ENCODE measurements at regions not wholly inside any gene's neighbourhood (a gene's known extent, or its start where the extent isn't known, plus 50 kb on each side); places are given as distances from the start of the nearest gene placed in this dataset.

DNA sequence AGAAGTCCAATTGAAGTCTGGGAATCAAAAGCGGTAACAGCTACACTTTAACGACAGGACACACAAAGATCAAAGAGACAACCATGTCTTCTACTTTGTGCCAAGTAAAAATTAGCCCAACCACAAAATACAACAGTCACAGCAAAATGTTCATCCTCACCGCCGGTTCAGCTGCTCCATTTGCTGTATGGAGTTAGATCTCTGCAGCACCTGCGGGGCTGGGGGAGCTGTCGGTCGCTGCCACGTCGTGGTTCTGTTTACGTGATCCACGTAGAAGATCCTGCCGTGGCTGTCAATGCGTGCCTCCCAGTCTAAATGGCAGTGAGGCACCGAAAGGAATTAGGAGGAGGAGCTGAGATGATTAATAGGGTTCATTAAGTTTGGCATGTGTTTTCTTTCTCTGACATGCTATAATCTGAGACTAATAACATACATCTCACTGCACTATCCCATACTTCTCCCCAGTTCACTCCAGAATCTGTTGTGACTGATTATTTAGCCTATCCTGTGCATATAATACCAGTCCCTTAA is 136.5 kb upstream of the STK17B start:
- no peak for TF ChIP-seq ZNF274 (IDR thresholded peaks at IDR 0.05; ENCODE audit: low read depth, low read length)
- TF ChIP-seq SUZ12 (IDR thresholded peaks at IDR 0.05; ENCODE audit: extremely low read depth, insufficient read depth, insufficient read length): no peak
- TF ChIP-seq YY1 (IDR thresholded peaks at IDR 0.05; ENCODE audit: insufficient read depth, insufficient read length): no peak

DNA sequence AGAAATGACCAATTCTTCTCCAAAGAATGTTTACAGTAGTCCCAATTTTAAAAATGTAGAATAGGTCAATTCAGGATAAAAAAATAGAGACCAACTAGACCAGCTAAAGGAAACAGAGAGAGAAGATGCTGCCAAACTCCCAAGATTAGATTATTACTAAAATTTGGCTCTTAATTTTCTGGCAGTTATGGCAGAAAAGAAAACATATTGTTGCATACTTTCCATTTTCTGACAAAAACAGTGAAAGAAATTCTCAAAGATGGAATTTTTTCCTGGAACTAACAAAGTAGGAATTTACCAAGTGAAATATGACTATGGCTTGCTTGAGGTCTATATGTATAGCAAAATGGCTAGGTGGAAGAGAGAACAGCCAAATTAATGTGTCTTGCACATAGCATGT is 138.3 kb upstream of the STK17B start:
- Histone ChIP-seq H3K36me3 (ENCODE audit: insufficient read depth, insufficient read length, low read length) (peaks cover 2% of the 10 kb centered on the region), H3K27me3 (ENCODE audit: insufficient read depth, insufficient read length) (no peaks in the 10 kb centered on the region), H3K4me1 (ENCODE audit: insufficient read depth, insufficient read length) (no peaks in the 10 kb centered on the region), H3K9ac (ENCODE audit: insufficient read length, low read depth) (no peak overlapping the region), H3K4me3 (ENCODE audit: insufficient read length, low read depth) (no peak overlapping the region), H3K9me3 (ENCODE audit: insufficient read depth, low read length) (no peaks in the 10 kb centered on the region)
- DNase-seq (ENCODE audit: low read depth, low spot score): no peak
- TF ChIP-seq YY1 (IDR thresholded peaks at IDR 0.05; ENCODE audit: insufficient read depth, insufficient read length) (no peak), ZNF274 (IDR thresholded peaks at IDR 0.05; ENCODE audit: low read depth, low read length) (no peak), SUZ12 (IDR thresholded peaks at IDR 0.05; ENCODE audit: extremely low read depth, insufficient read depth, insufficient read length) (no peak)

More for the DNA sequence above, 136.5 kb upstream of the STK17B start:
- H3K4me1 ChIP-seq (ENCODE audit: insufficient read depth, insufficient read length): no peaks in the 10 kb centered on the region
- no peak overlapping the region for H3K9ac ChIP-seq (ENCODE audit: insufficient read length, low read depth)
- H3K36me3 ChIP-seq (ENCODE audit: insufficient read depth, insufficient read length, low read length): peaks cover 2% of the 10 kb centered on the region
- H3K27me3 ChIP-seq (ENCODE audit: insufficient read depth, insufficient read length): no peaks in the 10 kb centered on the region
- H3K4me3 ChIP-seq (ENCODE audit: insufficient read length, low read depth): no peak overlapping the region
- H3K9me3 ChIP-seq (ENCODE audit: insufficient read depth, low read length): no peaks in the 10 kb centered on the region
- DNase-seq (ENCODE audit: low read depth, low spot score): no peak

DNA sequence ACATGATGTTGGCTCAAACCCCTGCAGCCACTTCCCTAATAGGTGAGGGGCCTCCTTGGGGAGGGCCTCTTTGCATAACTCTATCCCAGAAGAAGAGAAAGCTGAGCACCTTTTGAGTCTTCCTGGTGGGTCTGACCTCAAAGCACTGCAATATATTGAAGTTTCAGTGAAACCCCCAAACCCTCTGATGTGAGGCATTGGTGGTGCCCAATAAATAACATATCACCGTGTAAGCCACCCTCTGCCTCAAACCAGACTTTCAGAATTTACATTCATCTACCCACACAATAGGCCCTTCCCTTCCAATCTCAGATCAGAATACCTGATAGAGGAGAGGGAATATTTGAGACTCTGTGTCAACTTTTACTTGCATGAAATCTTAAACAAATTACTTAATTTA is 142.8 kb upstream of the STK17B start:
- no peak overlapping the region for H3K4me3 ChIP-seq (ENCODE audit: insufficient read length, low read depth)
- no peaks in the 10 kb centered on the region for H3K9me3 ChIP-seq (ENCODE audit: insufficient read depth, low read length)
- no peak for TF ChIP-seq ZNF274 (IDR thresholded peaks at IDR 0.05; ENCODE audit: low read depth, low read length)
- TF ChIP-seq SUZ12 (IDR thresholded peaks at IDR 0.05; ENCODE audit: extremely low read depth, insufficient read depth, insufficient read length): no peak
- TF ChIP-seq YY1 (IDR thresholded peaks at IDR 0.05; ENCODE audit: insufficient read depth, insufficient read length): no peak
- no peak for DNase-seq (ENCODE audit: low read depth, low spot score)
- no peaks in the 10 kb centered on the region for H3K27me3 ChIP-seq (ENCODE audit: insufficient read depth, insufficient read length)
- H3K4me1 ChIP-seq (ENCODE audit: insufficient read depth, insufficient read length): no peaks in the 10 kb centered on the region
- no peak overlapping the region for H3K9ac ChIP-seq (ENCODE audit: insufficient read length, low read depth)
- H3K36me3 ChIP-seq (ENCODE audit: insufficient read depth, insufficient read length, low read length): peaks cover 4% of the 10 kb centered on the region

DNA sequence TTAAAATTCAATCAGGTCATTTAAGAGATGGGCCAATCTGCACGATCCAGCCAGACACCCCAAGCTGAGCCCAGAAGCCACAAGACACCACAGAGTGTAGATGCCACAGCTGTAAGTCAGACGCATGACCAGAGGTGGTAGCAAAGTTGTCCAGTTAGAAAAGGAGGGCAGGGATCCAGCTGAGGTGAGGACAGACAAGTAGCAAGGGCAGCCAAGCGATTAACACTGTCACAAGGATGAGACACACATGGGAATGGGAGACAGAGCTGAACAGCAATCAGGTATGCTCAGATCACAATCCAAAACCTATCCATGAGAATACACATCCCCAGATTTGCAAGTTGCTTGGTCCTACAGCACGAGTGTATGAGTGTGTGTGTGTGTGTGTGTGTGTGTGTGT is 143.4 kb upstream of the STK17B start:
- no peaks in the 10 kb centered on the region for H3K9me3 ChIP-seq (ENCODE audit: insufficient read depth, low read length)

DNA sequence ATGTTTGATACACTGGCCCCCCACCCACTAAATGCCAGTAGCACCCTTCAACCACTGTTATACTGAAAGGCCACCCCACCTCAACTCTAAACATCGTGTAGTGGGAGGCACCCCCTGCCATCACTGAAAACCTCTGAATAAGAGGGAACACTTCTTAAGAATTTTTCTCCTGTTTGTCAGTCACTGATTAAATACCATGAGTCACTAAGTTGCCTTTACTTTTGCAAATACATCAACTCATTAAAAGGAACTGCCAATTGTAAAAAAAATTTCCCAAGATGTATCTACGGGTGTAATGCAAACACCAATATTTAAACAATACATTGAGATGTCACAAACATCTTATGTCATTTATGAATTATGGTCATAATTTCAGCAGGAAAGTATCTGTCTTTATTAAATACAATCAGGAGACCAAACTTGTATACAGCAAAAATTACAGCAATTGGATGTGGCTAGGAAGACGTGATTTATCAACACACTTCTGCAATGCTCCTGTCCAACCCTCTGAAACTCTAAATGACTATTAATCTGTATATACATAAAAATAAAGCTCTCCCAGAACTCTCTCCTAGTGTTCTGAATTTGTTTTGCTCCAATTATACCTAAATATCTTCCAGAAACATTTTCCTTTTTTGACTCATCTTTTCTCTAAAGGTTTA is 144.1 kb upstream of the STK17B start:
- TF ChIP-seq YY1 (IDR thresholded peaks at IDR 0.05; ENCODE audit: insufficient read depth, insufficient read length) (no peak), SUZ12 (IDR thresholded peaks at IDR 0.05; ENCODE audit: extremely low read depth, insufficient read depth, insufficient read length) (no peak), ZNF274 (IDR thresholded peaks at IDR 0.05; ENCODE audit: low read depth, low read length) (no peak)
- Histone ChIP-seq H3K4me3 (ENCODE audit: insufficient read length, low read depth) (no peak overlapping the region), H3K36me3 (ENCODE audit: insufficient read depth, insufficient read length, low read length) (peaks cover 4% of the 10 kb centered on the region), H3K4me1 (ENCODE audit: insufficient read depth, insufficient read length) (no peaks in the 10 kb centered on the region), H3K9me3 (ENCODE audit: insufficient read depth, low read length) (no peaks in the 10 kb centered on the region), H3K27me3 (ENCODE audit: insufficient read depth, insufficient read length) (no peaks in the 10 kb centered on the region), H3K9ac (ENCODE audit: insufficient read length, low read depth) (no peak overlapping the region)
- no peak for DNase-seq (ENCODE audit: low read depth, low spot score)

More for the DNA sequence above, 143.4 kb upstream of the STK17B start:
- Histone ChIP-seq H3K4me1 (ENCODE audit: insufficient read depth, insufficient read length) (no peaks in the 10 kb centered on the region), H3K36me3 (ENCODE audit: insufficient read depth, insufficient read length, low read length) (peaks cover 4% of the 10 kb centered on the region), H3K4me3 (ENCODE audit: insufficient read length, low read depth) (no peak overlapping the region), H3K27me3 (ENCODE audit: insufficient read depth, insufficient read length) (no peaks in the 10 kb centered on the region), H3K9ac (ENCODE audit: insufficient read length, low read depth) (no peak overlapping the region)
- TF ChIP-seq ZNF274 (IDR thresholded peaks at IDR 0.05; ENCODE audit: low read depth, low read length) (no peak), YY1 (IDR thresholded peaks at IDR 0.05; ENCODE audit: insufficient read depth, insufficient read length) (no peak), SUZ12 (IDR thresholded peaks at IDR 0.05; ENCODE audit: extremely low read depth, insufficient read depth, insufficient read length) (no peak)
- DNase-seq (ENCODE audit: low read depth, low spot score): no peak

DNA sequence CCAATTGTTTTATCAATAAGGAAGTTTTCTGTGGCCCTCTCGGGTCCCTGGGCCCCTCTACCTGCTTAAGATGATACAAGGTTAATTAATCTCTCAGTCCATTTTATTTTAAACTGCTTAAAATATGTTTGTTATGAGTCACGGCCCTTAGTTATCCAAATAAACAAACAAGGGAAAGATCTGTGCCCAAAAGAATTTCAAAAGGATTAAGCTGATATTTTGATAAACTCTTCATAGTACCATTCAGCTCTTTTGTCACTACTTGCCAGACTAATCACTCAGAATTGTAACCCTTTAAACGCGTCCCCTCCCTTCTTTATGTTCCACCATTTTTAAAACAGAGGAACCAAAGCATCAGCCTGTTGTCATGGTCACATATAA is 144.7 kb upstream of the STK17B start:
- H3K4me1 ChIP-seq (ENCODE audit: insufficient read depth, insufficient read length): no peaks in the 10 kb centered on the region
- H3K9ac ChIP-seq (ENCODE audit: insufficient read length, low read depth): no peak overlapping the region
- peaks cover 4% of the 10 kb centered on the region for H3K36me3 ChIP-seq (ENCODE audit: insufficient read depth, insufficient read length, low read length)
- no peak for DNase-seq (ENCODE audit: low read depth, low spot score)
- no peak overlapping the region for H3K4me3 ChIP-seq (ENCODE audit: insufficient read length, low read depth)
- H3K27me3 ChIP-seq (ENCODE audit: insufficient read depth, insufficient read length): no peaks in the 10 kb centered on the region
- TF ChIP-seq YY1 (IDR thresholded peaks at IDR 0.05; ENCODE audit: insufficient read depth, insufficient read length) (no peak), ZNF274 (IDR thresholded peaks at IDR 0.05; ENCODE audit: low read depth, low read length) (no peak), SUZ12 (IDR thresholded peaks at IDR 0.05; ENCODE audit: extremely low read depth, insufficient read depth, insufficient read length) (no peak)
- H3K9me3 ChIP-seq (ENCODE audit: insufficient read depth, low read length): no peaks in the 10 kb centered on the region

DNA sequence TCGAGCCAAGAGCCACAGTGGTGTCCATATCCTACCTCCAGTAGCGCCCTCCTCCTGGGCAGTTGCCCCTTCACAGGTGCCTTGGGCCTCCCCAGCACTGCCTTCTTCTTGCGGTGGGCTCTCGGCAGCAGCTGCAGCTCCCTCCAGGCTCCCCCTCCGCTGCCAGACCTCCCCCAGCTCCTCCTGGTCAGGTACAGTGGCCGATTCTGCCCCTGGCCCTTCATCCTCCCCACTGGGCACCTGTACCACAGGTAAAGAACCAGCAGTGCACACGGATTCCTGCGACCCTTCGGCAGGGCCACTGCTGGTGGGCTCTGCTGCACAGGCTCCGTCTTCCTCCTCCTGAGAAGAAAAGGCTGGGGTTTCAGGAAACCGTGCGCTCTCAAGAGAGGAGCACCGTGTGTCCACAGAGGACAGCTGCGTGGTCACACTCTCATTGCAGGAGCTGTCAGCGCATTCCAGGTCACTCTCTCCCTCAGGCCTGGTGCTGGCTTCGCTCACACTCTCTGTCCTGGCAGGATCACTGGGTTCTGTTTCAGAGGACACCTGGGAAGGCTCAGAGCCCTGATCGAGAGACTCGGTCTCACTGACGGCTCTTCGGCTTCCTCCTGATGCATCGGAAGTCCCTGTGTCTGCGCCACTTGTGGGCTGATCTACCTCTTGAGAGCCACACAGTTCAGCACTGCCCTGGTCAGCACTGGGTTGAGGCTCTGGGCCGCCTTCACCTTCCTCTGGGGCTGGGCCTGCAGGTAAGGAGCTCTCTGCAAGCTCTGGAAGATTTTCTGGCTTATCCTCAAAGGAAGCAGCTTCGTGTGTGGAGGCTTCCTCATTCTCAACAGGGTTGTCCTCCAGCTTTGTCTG is 147.4 kb upstream of the STK17B start:
- DNase-seq (ENCODE audit: low read depth, low spot score): no peak
- H3K9me3 ChIP-seq (ENCODE audit: insufficient read depth, low read length): no peaks in the 10 kb centered on the region
- TF ChIP-seq ZNF274 (IDR thresholded peaks at IDR 0.05; ENCODE audit: low read depth, low read length) (no peak), YY1 (IDR thresholded peaks at IDR 0.05; ENCODE audit: insufficient read depth, insufficient read length) (no peak), SUZ12 (IDR thresholded peaks at IDR 0.05; ENCODE audit: extremely low read depth, insufficient read depth, insufficient read length) (no peak)
- no peak overlapping the region for H3K9ac ChIP-seq (ENCODE audit: insufficient read length, low read depth)
- peaks cover 4% of the 10 kb centered on the region for H3K36me3 ChIP-seq (ENCODE audit: insufficient read depth, insufficient read length, low read length)
- no peaks in the 10 kb centered on the region for H3K27me3 ChIP-seq (ENCODE audit: insufficient read depth, insufficient read length)
- H3K4me1 ChIP-seq (ENCODE audit: insufficient read depth, insufficient read length): no peaks in the 10 kb centered on the region
- H3K4me3 ChIP-seq (ENCODE audit: insufficient read length, low read depth): no peak overlapping the region
